ENCODE measurements at regions not wholly inside any gene's neighbourhood (a gene's known extent, or its start where the extent isn't known, plus 50 kb on each side); places are given as distances from the start of the nearest gene placed in this dataset.

DNA sequence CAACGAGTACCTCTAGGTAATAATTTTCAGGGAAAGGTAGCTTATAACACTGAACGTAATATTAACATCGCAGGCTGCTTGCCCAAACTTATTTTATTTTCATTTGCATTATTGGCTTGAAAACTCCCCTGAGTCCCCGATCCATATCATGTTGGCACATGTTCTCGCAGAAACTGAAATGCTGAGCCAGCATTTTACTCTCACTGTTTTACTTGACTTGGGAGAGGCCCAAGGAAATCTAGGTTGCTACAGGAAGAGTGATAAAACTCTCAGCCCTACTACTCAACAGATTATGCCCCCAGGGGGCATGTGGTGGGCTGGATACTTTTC, 183.5 kb upstream of the HABP2 start:
- no peak for TF ChIP-seq EZH2phosphoT487 (IDR thresholded peaks at IDR 0.05; ENCODE audit: borderline replicate concordance, low read depth, low read length)
- TF ChIP-seq, protein P1, sequence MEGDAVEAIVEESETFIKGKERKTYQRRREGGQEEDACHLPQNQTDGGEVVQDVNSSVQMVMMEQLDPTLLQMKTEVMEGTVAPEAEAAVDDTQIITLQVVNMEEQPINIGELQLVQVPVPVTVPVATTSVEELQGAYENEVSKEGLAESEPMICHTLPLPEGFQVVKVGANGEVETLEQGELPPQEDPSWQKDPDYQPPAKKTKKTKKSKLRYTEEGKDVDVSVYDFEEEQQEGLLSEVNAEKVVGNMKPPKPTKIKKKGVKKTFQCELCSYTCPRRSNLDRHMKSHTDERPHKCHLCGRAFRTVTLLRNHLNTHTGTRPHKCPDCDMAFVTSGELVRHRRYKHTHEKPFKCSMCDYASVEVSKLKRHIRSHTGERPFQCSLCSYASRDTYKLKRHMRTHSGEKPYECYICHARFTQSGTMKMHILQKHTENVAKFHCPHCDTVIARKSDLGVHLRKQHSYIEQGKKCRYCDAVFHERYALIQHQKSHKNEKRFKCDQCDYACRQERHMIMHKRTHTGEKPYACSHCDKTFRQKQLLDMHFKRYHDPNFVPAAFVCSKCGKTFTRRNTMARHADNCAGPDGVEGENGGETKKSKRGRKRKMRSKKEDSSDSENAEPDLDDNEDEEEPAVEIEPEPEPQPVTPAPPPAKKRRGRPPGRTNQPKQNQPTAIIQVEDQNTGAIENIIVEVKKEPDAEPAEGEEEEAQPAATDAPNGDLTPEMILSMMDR (conservative IDR thresholded peaks at IDR 0.05; ENCODE audit: low read length): no peak
